A549 (cell line): ENCODE measurements at regions not wholly inside any gene's neighbourhood (a gene's known extent, or its start where the extent isn't known, plus 50 kb on each side); places are given as distances from the start of the nearest gene placed in this dataset.

Experiments used
- ATAC-seq, 2 experiments: fragments of 200-7000 bp in 1 of 2; fragments of >200 bp in 1 of 2; cut with Nextera tagmentation in 1 of 2; cut with Tn5 transposase in 1 of 2; 3 replicates each; pipeline versions ENCODE4 v1.8.0 to v1.9.1; 2018 to 2020; ENCODE audit warnings: mild to moderate bottlenecking in 1 of 2, moderate library complexity in 1 of 2
- CTCF ChIA-PET: fragments of 300-600 bp; sonication (Branson Sonifier 250); formaldehyde crosslinking; extraction: SDS; loops from one replicate; lab custom pipeline; 2021; ENCODE audit warnings: antibody characterized with exemption, inconsistent platforms; lab: Yijun Ruan, JAX
- POLR2A ChIA-PET: fragments of 350-600 bp; formaldehyde crosslinking; extraction: SDS; loops from one replicate; lab custom pipeline; 2021; ENCODE audit warnings: antibody characterized with exemption, inconsistent platforms; lab: Yijun Ruan, JAX
- DNase-seq, 2 experiments: peaks; one replicate each; pipeline versions ENCODE4 v3.0.0 to v3.0.0-alpha.2; 2011 to 2016; ENCODE audit warnings: low read depth in 1 of 2, low spot score in 1 of 2
- FAIRE-seq: peaks from 2 replicates; lab custom pipeline; 2011; peaks lifted over from hg19 to GRCh38; lab: Jason Lieb, UNC
- H3K27ac ChIP-seq, 2 experiments: fragments of >200 bp; sonication (Bioruptor Twin); formaldehyde crosslinking; 3 replicates each; pipeline ENCODE4 v1.5.1; 2016 to 2017
- H3K4me1 ChIP-seq: fragments of >200 bp; sonication (Bioruptor Twin); formaldehyde crosslinking; 3 replicates; pipeline ENCODE4 v1.6.1; 2016
- H3K4me2 ChIP-seq: fragments of >200 bp; sonication (Bioruptor Twin); formaldehyde crosslinking; 3 replicates; pipeline ENCODE4 v1.6.1; 2016
- H3K4me3 ChIP-seq: fragments of >200 bp; sonication (Bioruptor Twin); formaldehyde crosslinking; 3 replicates; pipeline ENCODE4 v1.5.1; 2016
- H3K9me3 ChIP-seq: fragments of >200 bp; sonication (Bioruptor Twin); formaldehyde crosslinking; 3 replicates; pipeline ENCODE4 v1.6.1; 2016
- CHD2 ChIP-seq: fragments of 150-350 bp; IDR thresholded peaks from 2 replicates; pipeline ENCODE4 v1.6.1; 2014; ENCODE audit warnings: low read length; ENCODE audit not compliant: partially characterized antibody
- EP300 ChIP-seq, 2 experiments: fragments of >200 bp; sonication (Bioruptor Twin); formaldehyde crosslinking; IDR thresholded peaks; 2 replicates in 1 of 2; 3 replicates in 1 of 2; pipeline ENCODE4 v1.6.1; 2016 to 2017
- FOSB ChIP-seq: fragments of 250-450 bp; sonication (Bioruptor Pico); IDR thresholded peaks from 2 replicates; pipeline ENCODE4 v1.5.0; 2020; ENCODE audit warnings: mild to moderate bottlenecking, moderate library complexity
- FOXS1 ChIP-seq: fragments of 250-450 bp; sonication (Bioruptor Pico); IDR thresholded peaks from 2 replicates; pipeline ENCODE4 v1.5.0; 2020; ENCODE audit warnings: mild to moderate bottlenecking, moderate library complexity
- GATA3 ChIP-seq: IDR thresholded peaks from 2 replicates; pipeline ENCODE4 v1.6.1; 2012; ENCODE audit warnings: borderline replicate concordance
- HOXB5 ChIP-seq: fragments of 250-450 bp; sonication (Bioruptor Pico); IDR thresholded peaks from 2 replicates; pipeline ENCODE4 v1.5.0; 2020; ENCODE audit warnings: mild to moderate bottlenecking, moderate library complexity
- JUNB ChIP-seq: fragments of >200 bp; sonication (Bioruptor Twin); formaldehyde crosslinking; IDR thresholded peaks from 2 replicates; pipeline ENCODE4 v1.6.1; 2016
- KDM5A ChIP-seq: fragments of 200-600 bp; sonication (generic); IDR thresholded peaks from 2 replicates; pipeline ENCODE4 v1.6.1; 2016; ENCODE audit warnings: antibody characterized with exemption, mild to moderate bottlenecking
- NPAS2 ChIP-seq: fragments of 250-450 bp; sonication (Bioruptor Pico); IDR thresholded peaks from 2 replicates; pipeline ENCODE4 v1.8.0; 2022; ENCODE audit warnings: mild to moderate bottlenecking, moderate library complexity, borderline replicate concordance
- PHF8 ChIP-seq: fragments of 200-600 bp; sonication (generic); IDR thresholded peaks from 2 replicates; pipeline ENCODE4 v1.6.1; 2016; ENCODE audit warnings: low read depth, mild to moderate bottlenecking, antibody characterized with exemption, moderate library complexity, borderline replicate concordance
- POLR2A ChIP-seq: IDR thresholded peaks from 2 replicates; pipeline ENCODE4 v1.6.1; 2012; ENCODE audit warnings: mild to moderate bottlenecking, low read length
- POLR2AphosphoS2 ChIP-seq: conservative IDR thresholded peaks from 2 replicates; pipeline ENCODE4 v1.6.1; 2012; ENCODE audit warnings: low read length, improper control_type of control experiment, inconsistent platforms
- RCOR1 ChIP-seq: fragments of 150-350 bp; IDR thresholded peaks from 2 replicates; pipeline ENCODE4 v1.6.1; 2014; ENCODE audit warnings: antibody characterized with exemption, low read length, low read depth
- ZC3H11A ChIP-seq: fragments of 450-650 bp; IDR thresholded peaks from 2 replicates; pipeline ENCODE4 v1.6.1; 2014; ENCODE audit warnings: antibody characterized with exemption, mild to moderate bottlenecking
- ZSCAN20 ChIP-seq: fragments of 250-450 bp; sonication (Bioruptor Pico); IDR thresholded peaks from 2 replicates; pipeline ENCODE4 v1.8.0; 2022; ENCODE audit warnings: mild to moderate bottlenecking, moderate library complexity
- WGBS: methylation state at CpG from one replicate; pipeline ENCODE4 v1.1.6; 2017; ENCODE audit errors: missing lambda C conversion rate; 5-methylcytosine and 5-hydroxymethylcytosine counted together
- TF ChIP-seq, protein P1 (sequence below): fragments of 250-450 bp; sonication (Bioruptor Pico); IDR thresholded peaks from 2 replicates; pipeline ENCODE4 v1.5.0; 2020; ENCODE audit warnings: low read depth, mild to moderate bottlenecking, moderate library complexity
- TF ChIP-seq, protein P2 (sequence below): fragments of 250-450 bp; sonication (Bioruptor Pico); IDR thresholded peaks from 2 replicates; pipeline ENCODE4 v1.5.0; 2021; ENCODE audit warnings: mild to moderate bottlenecking, moderate library complexity, borderline replicate concordance
- TF ChIP-seq, protein P3 (sequence below): fragments of 200-600 bp; sonication (generic); IDR thresholded peaks from 2 replicates; pipeline ENCODE4 v1.6.1; 2016; ENCODE audit warnings: antibody characterized with exemption, mild to moderate bottlenecking, moderate library complexity
- TF ChIP-seq, protein P4 (sequence below): IDR thresholded peaks from 2 replicates; pipeline ENCODE4 v1.6.1; 2012; ENCODE audit warnings: low read depth, borderline replicate concordance
- TF ChIP-seq, protein P5 (sequence below): fragments of >200 bp; sonication (Bioruptor Twin); formaldehyde crosslinking; IDR thresholded peaks from 3 replicates; pipeline ENCODE4 v1.6.1; 2016

DNA sequence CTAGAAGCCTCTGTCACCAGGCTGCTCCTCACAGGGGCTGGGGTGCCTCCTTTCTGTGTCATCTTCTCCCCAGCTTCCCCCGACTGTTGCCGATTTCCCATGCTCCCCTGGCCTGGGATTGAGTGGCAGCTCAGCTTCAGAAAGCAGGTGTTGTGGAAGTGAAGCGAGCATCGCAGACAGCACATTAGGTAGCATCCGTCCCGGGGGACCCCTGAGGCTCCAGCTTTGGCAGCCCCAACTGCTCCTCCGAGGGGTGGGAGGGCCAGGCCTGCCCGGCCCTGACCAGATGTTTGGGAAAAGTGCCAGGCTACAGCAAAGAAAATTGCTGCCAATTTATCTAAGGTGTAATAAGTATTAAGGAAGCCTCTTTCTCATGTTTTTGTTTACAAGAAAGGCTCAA lies 1045.6 kb downstream of the BCL11B start:
- FAIRE-seq, result no peak
- Histone ChIP-seq H3K4me3 (no peak overlapping the region), H3K4me1 (no peaks in the 10 kb centered on the region), H3K27ac (no peak overlapping the region), H3K9me3 (no peaks in the 10 kb centered on the region), H3K4me2 (no peak overlapping the region)
- ATAC-seq, result no peak
- no peak for DNase-seq
- CTCF ChIA-PET, result no interaction called here
- WGBS, result 8% methylated on average over 5 of the region's 8 CpGs
- POLR2A ChIA-PET, result no interaction called here
- TF ChIP-seq EP300 (IDR thresholded peaks at IDR 0.05) (no peak), FOSB (CRISPR knock-in tag) (no peak), POLR2AphosphoS2 (no peak), RCOR1 (no peak), POLR2A (no peak), PHF8 (no peak), CHD2 (no peak), HOXB5 (CRISPR knock-in tag) (no peak), FOXS1 (CRISPR knock-in tag) (no peak), KDM5A (no peak), ZC3H11A (no peak), NPAS2 (CRISPR knock-in tag) (no peak)
- TF ChIP-seq, protein P1, sequence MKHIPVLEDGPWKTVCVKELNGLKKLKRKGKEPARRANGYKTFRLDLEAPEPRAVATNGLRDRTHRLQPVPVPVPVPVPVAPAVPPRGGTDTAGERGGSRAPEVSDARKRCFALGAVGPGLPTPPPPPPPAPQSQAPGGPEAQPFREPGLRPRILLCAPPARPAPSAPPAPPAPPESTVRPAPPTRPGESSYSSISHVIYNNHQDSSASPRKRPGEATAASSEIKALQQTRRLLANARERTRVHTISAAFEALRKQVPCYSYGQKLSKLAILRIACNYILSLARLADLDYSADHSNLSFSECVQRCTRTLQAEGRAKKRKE, result no peak
- TF ChIP-seq, protein P2, sequence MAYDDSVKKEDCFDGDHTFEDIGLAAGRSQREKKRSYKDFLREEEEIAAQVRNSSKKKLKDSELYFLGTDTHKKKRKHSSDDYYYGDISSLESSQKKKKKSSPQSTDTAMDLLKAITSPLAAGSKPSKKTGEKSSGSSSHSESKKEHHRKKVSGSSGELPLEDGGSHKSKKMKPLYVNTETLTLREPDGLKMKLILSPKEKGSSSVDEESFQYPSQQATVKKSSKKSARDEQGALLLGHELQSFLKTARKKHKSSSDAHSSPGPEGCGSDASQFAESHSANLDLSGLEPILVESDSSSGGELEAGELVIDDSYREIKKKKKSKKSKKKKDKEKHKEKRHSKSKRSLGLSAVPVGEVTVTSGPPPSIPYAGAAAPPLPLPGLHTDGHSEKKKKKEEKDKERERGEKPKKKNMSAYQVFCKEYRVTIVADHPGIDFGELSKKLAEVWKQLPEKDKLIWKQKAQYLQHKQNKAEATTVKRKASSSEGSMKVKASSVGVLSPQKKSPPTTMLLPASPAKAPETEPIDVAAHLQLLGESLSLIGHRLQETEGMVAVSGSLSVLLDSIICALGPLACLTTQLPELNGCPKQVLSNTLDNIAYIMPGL (CRISPR knock-in tag), result no peak
- TF ChIP-seq, protein P3, sequence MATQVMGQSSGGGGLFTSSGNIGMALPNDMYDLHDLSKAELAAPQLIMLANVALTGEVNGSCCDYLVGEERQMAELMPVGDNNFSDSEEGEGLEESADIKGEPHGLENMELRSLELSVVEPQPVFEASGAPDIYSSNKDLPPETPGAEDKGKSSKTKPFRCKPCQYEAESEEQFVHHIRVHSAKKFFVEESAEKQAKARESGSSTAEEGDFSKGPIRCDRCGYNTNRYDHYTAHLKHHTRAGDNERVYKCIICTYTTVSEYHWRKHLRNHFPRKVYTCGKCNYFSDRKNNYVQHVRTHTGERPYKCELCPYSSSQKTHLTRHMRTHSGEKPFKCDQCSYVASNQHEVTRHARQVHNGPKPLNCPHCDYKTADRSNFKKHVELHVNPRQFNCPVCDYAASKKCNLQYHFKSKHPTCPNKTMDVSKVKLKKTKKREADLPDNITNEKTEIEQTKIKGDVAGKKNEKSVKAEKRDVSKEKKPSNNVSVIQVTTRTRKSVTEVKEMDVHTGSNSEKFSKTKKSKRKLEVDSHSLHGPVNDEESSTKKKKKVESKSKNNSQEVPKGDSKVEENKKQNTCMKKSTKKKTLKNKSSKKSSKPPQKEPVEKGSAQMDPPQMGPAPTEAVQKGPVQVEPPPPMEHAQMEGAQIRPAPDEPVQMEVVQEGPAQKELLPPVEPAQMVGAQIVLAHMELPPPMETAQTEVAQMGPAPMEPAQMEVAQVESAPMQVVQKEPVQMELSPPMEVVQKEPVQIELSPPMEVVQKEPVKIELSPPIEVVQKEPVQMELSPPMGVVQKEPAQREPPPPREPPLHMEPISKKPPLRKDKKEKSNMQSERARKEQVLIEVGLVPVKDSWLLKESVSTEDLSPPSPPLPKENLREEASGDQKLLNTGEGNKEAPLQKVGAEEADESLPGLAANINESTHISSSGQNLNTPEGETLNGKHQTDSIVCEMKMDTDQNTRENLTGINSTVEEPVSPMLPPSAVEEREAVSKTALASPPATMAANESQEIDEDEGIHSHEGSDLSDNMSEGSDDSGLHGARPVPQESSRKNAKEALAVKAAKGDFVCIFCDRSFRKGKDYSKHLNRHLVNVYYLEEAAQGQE, result no peak
- TF ChIP-seq, protein P4, sequence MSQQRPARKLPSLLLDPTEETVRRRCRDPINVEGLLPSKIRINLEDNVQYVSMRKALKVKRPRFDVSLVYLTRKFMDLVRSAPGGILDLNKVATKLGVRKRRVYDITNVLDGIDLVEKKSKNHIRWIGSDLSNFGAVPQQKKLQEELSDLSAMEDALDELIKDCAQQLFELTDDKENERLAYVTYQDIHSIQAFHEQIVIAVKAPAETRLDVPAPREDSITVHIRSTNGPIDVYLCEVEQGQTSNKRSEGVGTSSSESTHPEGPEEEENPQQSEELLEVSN, result no peak

DNA sequence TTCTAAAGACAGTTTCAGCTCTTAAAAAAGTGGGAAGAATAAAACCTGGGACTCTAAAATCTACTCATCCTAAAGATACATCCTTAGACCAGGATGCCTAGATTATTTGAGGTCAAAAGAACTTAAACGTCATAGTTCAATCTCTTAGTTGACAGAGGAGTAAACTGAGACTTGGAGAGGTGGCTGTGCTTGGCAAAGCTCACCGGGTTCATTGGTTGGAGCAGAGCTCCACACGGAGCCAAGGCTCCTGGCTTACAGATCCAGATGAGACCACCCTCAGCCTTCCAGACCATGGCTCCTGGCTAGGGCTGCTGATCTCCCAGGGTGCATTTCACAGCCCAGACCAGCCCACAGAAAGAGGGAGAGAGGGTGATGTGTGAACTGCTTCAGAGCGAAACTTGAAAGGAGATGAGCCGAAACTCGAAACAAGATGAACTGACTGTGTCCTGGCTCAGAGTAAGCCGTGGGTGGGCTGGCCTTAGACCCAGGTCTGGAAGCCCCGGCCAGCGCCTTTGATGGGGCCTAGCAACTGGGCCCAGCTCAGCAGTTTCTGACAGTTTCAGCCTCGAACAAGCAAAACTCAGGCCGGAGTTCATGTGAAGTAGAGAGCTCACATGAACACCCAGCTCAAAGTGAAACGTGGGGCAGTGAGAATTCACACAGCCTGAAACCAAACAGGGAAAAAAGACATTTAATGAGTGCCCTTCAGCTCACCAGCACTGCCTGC lies 1044.8 kb downstream of the BCL11B start:
- no peak for FAIRE-seq
- no peak for DNase-seq
- no peak overlapping the region for H3K4me3 ChIP-seq
- no peak for ATAC-seq
- H3K4me2 ChIP-seq, result no peak overlapping the region
- 23% methylated on average over 11 of the region's 12 CpGs for WGBS
- TF ChIP-seq, protein P1, result no peak
- TF ChIP-seq ZSCAN20 (no peak), GATA3 (no peak), JUNB (no peak)
- TF ChIP-seq, protein P5, sequence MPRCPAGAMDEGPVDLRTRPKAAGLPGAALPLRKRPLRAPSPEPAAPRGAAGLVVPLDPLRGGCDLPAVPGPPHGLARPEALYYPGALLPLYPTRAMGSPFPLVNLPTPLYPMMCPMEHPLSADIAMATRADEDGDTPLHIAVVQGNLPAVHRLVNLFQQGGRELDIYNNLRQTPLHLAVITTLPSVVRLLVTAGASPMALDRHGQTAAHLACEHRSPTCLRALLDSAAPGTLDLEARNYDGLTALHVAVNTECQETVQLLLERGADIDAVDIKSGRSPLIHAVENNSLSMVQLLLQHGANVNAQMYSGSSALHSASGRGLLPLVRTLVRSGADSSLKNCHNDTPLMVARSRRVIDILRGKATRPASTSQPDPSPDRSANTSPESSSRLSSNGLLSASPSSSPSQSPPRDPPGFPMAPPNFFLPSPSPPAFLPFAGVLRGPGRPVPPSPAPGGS, result no peak
- POLR2A ChIA-PET, result no interaction called here
- no peaks in the 10 kb centered on the region for H3K9me3 ChIP-seq
- H3K4me1 ChIP-seq, result no peaks in the 10 kb centered on the region
- no peak overlapping the region for H3K27ac ChIP-seq
- CTCF ChIA-PET, result no interaction called here
